ENCODE measurements at regions not wholly inside any gene's neighbourhood (a gene's known extent, or its start where the extent isn't known, plus 50 kb on each side); places are given as distances from the start of the nearest gene placed in this dataset.

DNA sequence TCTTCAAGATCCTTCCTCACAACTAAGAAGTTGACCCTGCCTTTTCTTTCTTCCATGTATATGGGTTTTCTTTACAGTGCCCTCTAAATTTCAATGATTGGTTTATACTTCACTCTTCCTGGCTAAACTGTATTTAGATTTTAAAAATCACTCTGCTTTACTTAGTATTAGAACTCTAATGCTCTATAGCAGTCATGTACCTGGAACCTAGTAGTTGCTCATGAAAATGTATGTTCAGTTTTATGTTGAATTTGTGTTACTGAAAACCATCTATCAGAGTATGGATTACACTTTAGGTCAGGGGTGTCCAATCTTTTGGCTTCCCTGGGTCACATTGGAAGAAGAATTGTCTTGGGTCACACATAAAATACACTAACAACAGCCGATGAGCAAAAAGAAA is 1024.3 kb downstream of the NR2F1-AS1 start:
- no peaks in the 10 kb centered on the region for H3K36me3 ChIP-seq (ENCODE audit: insufficient read depth, low read length)
- no peaks in the 10 kb centered on the region for H3K9me3 ChIP-seq (ENCODE audit: low read depth, low read length)
- H3K4me3 ChIP-seq (ENCODE audit: insufficient read depth, low read length) = no peak overlapping the region
- no peak overlapping the region for H3K27ac ChIP-seq (ENCODE audit: low read depth, low read length)
- H3K79me2 ChIP-seq (ENCODE audit: insufficient read depth, low read length) = no peaks in the 10 kb centered on the region
- no peak for DNase-seq (ENCODE audit: insufficient read length, low spot score, missing footprints)
- H3K27me3 ChIP-seq (ENCODE audit: insufficient read depth, low read length) = no peaks in the 10 kb centered on the region
- peaks cover 42% of the 10 kb centered on the region for H3K4me1 ChIP-seq (ENCODE audit: insufficient read depth, low read length)
- no peak overlapping the region for H2AFZ ChIP-seq (ENCODE audit: low read length)
- TF ChIP-seq, protein P1, sequence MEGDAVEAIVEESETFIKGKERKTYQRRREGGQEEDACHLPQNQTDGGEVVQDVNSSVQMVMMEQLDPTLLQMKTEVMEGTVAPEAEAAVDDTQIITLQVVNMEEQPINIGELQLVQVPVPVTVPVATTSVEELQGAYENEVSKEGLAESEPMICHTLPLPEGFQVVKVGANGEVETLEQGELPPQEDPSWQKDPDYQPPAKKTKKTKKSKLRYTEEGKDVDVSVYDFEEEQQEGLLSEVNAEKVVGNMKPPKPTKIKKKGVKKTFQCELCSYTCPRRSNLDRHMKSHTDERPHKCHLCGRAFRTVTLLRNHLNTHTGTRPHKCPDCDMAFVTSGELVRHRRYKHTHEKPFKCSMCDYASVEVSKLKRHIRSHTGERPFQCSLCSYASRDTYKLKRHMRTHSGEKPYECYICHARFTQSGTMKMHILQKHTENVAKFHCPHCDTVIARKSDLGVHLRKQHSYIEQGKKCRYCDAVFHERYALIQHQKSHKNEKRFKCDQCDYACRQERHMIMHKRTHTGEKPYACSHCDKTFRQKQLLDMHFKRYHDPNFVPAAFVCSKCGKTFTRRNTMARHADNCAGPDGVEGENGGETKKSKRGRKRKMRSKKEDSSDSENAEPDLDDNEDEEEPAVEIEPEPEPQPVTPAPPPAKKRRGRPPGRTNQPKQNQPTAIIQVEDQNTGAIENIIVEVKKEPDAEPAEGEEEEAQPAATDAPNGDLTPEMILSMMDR (IDR thresholded peaks at IDR 0.05; ENCODE audit: extremely low read depth, low read depth, low read length) = no peak
- no peak overlapping the region for H3K4me2 ChIP-seq (ENCODE audit: insufficient read depth, low read length)
- H4K20me1 ChIP-seq (ENCODE audit: insufficient read depth, low read length) = no peaks in the 10 kb centered on the region

DNA sequence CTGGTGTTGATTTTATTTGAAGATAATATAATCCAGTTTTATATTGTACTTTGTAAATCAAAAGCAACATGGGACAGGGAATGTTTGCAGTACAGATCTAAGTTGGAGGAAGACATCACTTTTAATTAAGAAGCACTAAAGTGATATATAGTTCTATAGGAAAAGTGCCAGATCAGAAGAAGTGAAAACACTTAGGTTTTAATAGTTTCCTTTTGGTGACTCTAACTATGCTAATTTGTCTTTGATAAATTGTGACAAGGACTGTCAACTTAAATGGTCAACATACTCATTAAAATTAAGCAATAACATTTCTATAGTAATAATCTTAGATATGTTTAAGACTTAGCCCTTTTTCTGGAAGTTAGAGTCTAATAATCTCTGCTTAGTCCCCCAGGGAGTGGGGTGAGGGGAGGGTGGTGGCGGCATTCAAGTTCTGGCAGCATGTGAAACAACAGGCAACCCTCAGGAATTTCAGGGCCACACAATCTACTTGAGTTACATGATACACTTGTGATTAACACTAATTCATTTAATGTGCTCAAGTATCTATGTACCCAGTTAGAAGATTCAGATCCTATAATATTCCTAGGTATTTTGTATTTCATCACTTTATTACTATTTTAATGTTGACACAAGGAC is 1026.5 kb downstream of the NR2F1-AS1 start:
- Histone ChIP-seq H4K20me1 (ENCODE audit: insufficient read depth, low read length) (no peaks in the 10 kb centered on the region), H3K27me3 (ENCODE audit: insufficient read depth, low read length) (no peaks in the 10 kb centered on the region), H2AFZ (ENCODE audit: low read length) (no peak overlapping the region), H3K27ac (ENCODE audit: low read depth, low read length) (no peak overlapping the region), H3K4me1 (ENCODE audit: insufficient read depth, low read length) (peaks cover 23% of the 10 kb centered on the region), H3K79me2 (ENCODE audit: insufficient read depth, low read length) (no peaks in the 10 kb centered on the region), H3K4me2 (ENCODE audit: insufficient read depth, low read length) (no peak overlapping the region), H3K4me3 (ENCODE audit: insufficient read depth, low read length) (no peak overlapping the region), H3K9me3 (ENCODE audit: low read depth, low read length) (no peaks in the 10 kb centered on the region), H3K36me3 (ENCODE audit: insufficient read depth, low read length) (no peaks in the 10 kb centered on the region)
- no peak for DNase-seq (ENCODE audit: insufficient read length, low spot score, missing footprints)
- TF ChIP-seq, protein P1 (IDR thresholded peaks at IDR 0.05; ENCODE audit: extremely low read depth, low read depth, low read length) = no peak

DNA sequence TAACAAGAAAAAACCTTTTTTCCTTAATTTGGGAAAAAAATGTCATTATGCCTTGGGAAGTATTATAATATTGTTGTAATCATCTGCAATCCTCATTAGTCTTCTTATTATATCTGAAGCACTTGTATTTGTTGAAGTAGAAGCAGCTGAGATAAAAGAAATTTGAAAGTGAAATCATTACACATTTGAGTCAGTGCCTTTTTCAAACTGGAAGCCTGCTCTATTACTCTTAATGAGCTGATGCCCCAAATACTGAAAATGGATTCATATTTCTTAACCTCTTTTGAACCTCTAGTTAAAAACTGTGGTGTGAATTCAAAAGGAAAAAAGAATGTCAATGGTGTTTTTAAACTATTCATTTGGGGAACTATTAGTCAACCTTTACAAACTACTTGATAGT is 1027.7 kb downstream of the NR2F1-AS1 start:
- TF ChIP-seq, protein P1 (IDR thresholded peaks at IDR 0.05; ENCODE audit: extremely low read depth, low read depth, low read length) = no peak
- no peak for DNase-seq (ENCODE audit: insufficient read length, low spot score, missing footprints)
- H4K20me1 ChIP-seq (ENCODE audit: insufficient read depth, low read length) = no peaks in the 10 kb centered on the region
- H3K27me3 ChIP-seq (ENCODE audit: insufficient read depth, low read length) = no peaks in the 10 kb centered on the region
- H3K4me2 ChIP-seq (ENCODE audit: insufficient read depth, low read length) = peak overlapping the region; percentile 78
- H3K27ac ChIP-seq (ENCODE audit: low read depth, low read length) = peak overlapping the region; percentile 96
- no peaks in the 10 kb centered on the region for H3K79me2 ChIP-seq (ENCODE audit: insufficient read depth, low read length)
- peaks cover 17% of the 10 kb centered on the region for H3K4me1 ChIP-seq (ENCODE audit: insufficient read depth, low read length)
- H3K4me3 ChIP-seq (ENCODE audit: insufficient read depth, low read length) = no peak overlapping the region
- H3K9me3 ChIP-seq (ENCODE audit: low read depth, low read length) = no peaks in the 10 kb centered on the region
- no peak overlapping the region for H2AFZ ChIP-seq (ENCODE audit: low read length)
- no peaks in the 10 kb centered on the region for H3K36me3 ChIP-seq (ENCODE audit: insufficient read depth, low read length)

DNA sequence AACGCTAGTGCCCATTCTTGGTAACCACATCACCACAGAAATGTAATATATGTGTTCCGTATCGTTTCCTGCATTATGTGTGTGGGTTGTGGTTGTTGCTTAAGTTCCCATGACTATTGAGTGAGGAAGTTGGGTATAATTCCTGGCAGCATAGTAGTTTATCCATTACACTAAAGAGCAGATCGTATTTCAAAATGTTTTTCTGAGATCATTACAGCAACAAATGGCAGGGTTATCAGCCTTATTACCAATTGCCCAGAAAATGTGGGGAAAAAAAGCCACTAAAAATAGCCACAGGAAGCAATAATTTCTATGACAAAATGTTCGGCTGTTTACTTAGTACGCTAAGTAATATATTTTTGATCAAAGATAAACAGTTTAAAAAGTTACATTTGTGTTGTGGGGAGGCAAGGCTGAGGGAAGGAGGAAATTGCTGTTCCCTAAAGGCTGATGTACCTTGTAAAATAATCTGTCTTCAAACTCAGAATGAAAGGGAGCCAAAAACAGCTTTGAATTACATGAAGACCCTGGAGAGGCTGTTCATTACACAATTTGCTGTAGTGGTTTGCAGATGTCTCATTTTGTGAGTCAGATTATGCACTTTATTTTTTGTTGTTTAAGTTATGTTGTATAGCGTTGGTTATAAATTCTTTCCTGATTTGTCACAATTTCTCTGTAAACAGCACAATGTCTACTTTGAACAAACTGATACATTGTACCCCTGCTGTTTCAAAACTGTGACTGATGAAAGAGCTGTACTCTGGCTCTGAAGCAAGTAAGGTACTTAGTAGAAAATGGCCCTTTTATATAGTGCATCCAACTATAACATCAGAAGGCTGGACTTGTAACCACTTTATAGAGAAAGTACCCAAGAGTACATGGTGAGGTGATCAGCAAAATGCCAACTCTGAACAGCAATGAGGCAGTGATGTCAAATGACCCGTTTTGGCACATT is 1028.5 kb downstream of the NR2F1-AS1 start:
- no peak overlapping the region for H2AFZ ChIP-seq (ENCODE audit: low read length)
- no peaks in the 10 kb centered on the region for H4K20me1 ChIP-seq (ENCODE audit: insufficient read depth, low read length)
- H3K27ac ChIP-seq (ENCODE audit: low read depth, low read length) = peak overlapping the region; percentile 96

More for the DNA sequence above, 1028.5 kb downstream of the NR2F1-AS1 start:
- H3K79me2 ChIP-seq (ENCODE audit: insufficient read depth, low read length) = no peaks in the 10 kb centered on the region
- no peaks in the 10 kb centered on the region for H3K36me3 ChIP-seq (ENCODE audit: insufficient read depth, low read length)
- H3K4me2 ChIP-seq (ENCODE audit: insufficient read depth, low read length) = peak overlapping the region; percentile 78
- H3K27me3 ChIP-seq (ENCODE audit: insufficient read depth, low read length) = no peaks in the 10 kb centered on the region
- DNase-seq (ENCODE audit: insufficient read length, low spot score, missing footprints) = peak; percentile 43
- peaks cover 17% of the 10 kb centered on the region for H3K4me1 ChIP-seq (ENCODE audit: insufficient read depth, low read length)
- H3K4me3 ChIP-seq (ENCODE audit: insufficient read depth, low read length) = peak overlapping the region; percentile 33
- no peaks in the 10 kb centered on the region for H3K9me3 ChIP-seq (ENCODE audit: low read depth, low read length)
- TF ChIP-seq, protein P1 (IDR thresholded peaks at IDR 0.05; ENCODE audit: extremely low read depth, low read depth, low read length) = no peak
